Muscle of arm (tissue), 1 donor: ENCODE measurements at regions not wholly inside any gene's neighbourhood (a gene's known extent, or its start where the extent isn't known, plus 50 kb on each side); places are given as distances from the start of the nearest gene placed in this dataset.
"Not testable (repeated sequence)": the region's sequence is repeated elsewhere in the genome, so short reads cannot be mapped to it uniquely, and the experiment has no call there.

Experiments
- DNase-seq: peaks from one replicate; pipeline ENCODE4 v3.0.0-alpha.2; 2013

GRCh38 chr3:190988102-190988501, 125.6 kb upstream of the GMNC start:
- DNase-seq, result no peak

GRCh38 chr3:190984502-190985244, 122.2 kb upstream of the GMNC start:
- no peak for DNase-seq

- DNase-seq, result no peak
These were observed 121.4 kb upstream of the GMNC start for GRCh38 chr3:190983875-190984274.

- no peak for DNase-seq
These were observed 111.3 kb upstream of the GMNC start for GRCh38 chr3:190973771-190974170.

- DNase-seq, result no peak
These were observed 110.4 kb upstream of the GMNC start for GRCh38 chr3:190972840-190973270.

GRCh38 chr3:190972196-190972595, 109.7 kb upstream of the GMNC start:
- DNase-seq, result no peak

- no peak for DNase-seq
These were observed 108.1 kb upstream of the GMNC start for GRCh38 chr3:190970560-190970959.

GRCh38 chr3:190968616-190969015, 106.1 kb upstream of the GMNC start:
- DNase-seq, result no peak

GRCh38 chr3:190964931-190965330, 102.4 kb upstream of the GMNC start:
- DNase-seq, result not testable (repeated sequence)

GRCh38 chr3:190959077-190959476, 96.6 kb upstream of the GMNC start:
- DNase-seq, result no peak

- DNase-seq, result no peak
These were observed 79.3 kb upstream of the GMNC start for GRCh38 chr3:190941694-190942260.

- DNase-seq, result not testable (repeated sequence)
These were observed 72.1 kb upstream of the GMNC start for GRCh38 chr3:190934616-190935015.

- DNase-seq, result no peak
These were observed 64.1 kb upstream of the GMNC start for GRCh38 chr3:190926619-190927018.

- DNase-seq, result no peak
These were observed 50.2 kb upstream of the GMNC start for GRCh38 chr3:190912736-190913135.
